A673 (cell line): ENCODE measurements at regions not wholly inside any gene's neighbourhood (a gene's known extent, or its start where the extent isn't known, plus 50 kb on each side); places are given as distances from the start of the nearest gene placed in this dataset.

ENCODE experiments used
- BruUV-seq: library from RNA; stranded (reverse); fragments of 400-500 nt; replicated peaks from 2 replicates; lab custom pipeline; 2021; lab: Mats Ljungman, UMichigan
- CTCF ChIA-PET: fragments of 300-600 bp; sonication (Branson Sonifier 250); formaldehyde crosslinking; loops from one replicate; lab custom pipeline; 2022; ENCODE audit warnings: antibody characterized with exemption; lab: Charles Lee
- POLR2A ChIA-PET: fragments of 300-600 bp; sonication (Branson Sonifier 250); formaldehyde crosslinking; loops from one replicate; lab custom pipeline; 2022; ENCODE audit warnings: antibody characterized with exemption; ENCODE audit not compliant: low non-redundant PET; lab: Charles Lee
- DNase-seq: peaks from one replicate; pipeline ENCODE4 v3.0.0-alpha.2; 2015; ENCODE audit warnings: low spot score
- H3K27ac ChIP-seq: fragments of 200-600 bp; sonication (generic); 2 replicates; pipeline ENCODE4 v1.5.1; 2016; ENCODE audit warnings: mixed run types, low read depth, mild to moderate bottlenecking, mixed read lengths, antibody characterized with exemption, low read length; ENCODE audit not compliant: poor library complexity, severe bottlenecking
- H3K27me3 ChIP-seq: fragments of 200-600 bp; sonication (generic); replicated peaks from 2 replicates; pipeline ENCODE4 v1.6.1; 2017; ENCODE audit warnings: mixed run types, low read depth, mild to moderate bottlenecking, mixed read lengths, antibody characterized with exemption, low read length; ENCODE audit not compliant: insufficient read depth, poor library complexity
- H3K36me3 ChIP-seq: fragments of 200-600 bp; sonication (generic); 2 replicates; pipeline ENCODE4 v1.6.1; 2016; ENCODE audit warnings: mixed run types, mild to moderate bottlenecking, mixed read lengths, antibody characterized with exemption, low read length; ENCODE audit not compliant: insufficient read depth, poor library complexity, severe bottlenecking
- H3K4me1 ChIP-seq: fragments of 200-600 bp; sonication (generic); 2 replicates; pipeline ENCODE4 v1.6.1; 2017; ENCODE audit warnings: mixed run types, mild to moderate bottlenecking, mixed read lengths, antibody characterized with exemption, low read length; ENCODE audit not compliant: insufficient read depth, poor library complexity, severe bottlenecking
- H3K4me3 ChIP-seq: fragments of 200-600 bp; sonication (generic); 2 replicates; pipeline ENCODE4 v1.5.1; 2016; ENCODE audit warnings: low read depth, mixed run types, mild to moderate bottlenecking, mixed read lengths, low read length; ENCODE audit not compliant: poor library complexity, severe bottlenecking
- H3K9me3 ChIP-seq: fragments of 200-600 bp; sonication (generic); 2 replicates; pipeline ENCODE4 v1.6.1; 2016; ENCODE audit warnings: mixed run types, low read depth, mild to moderate bottlenecking, mixed read lengths, antibody characterized with exemption, low read length; ENCODE audit not compliant: poor library complexity, severe bottlenecking
- CTCF ChIP-seq: fragments of 300-800, 200-600 bp; sonication (generic); conservative IDR thresholded peaks from 2 replicates; pipeline ENCODE4 v1.5.1; 2017; ENCODE audit warnings: low read depth, mild to moderate bottlenecking, antibody characterized with exemption, low read length, moderate library complexity, mixed read lengths
- EZH2 ChIP-seq: fragments of 200-600 bp; sonication (generic); IDR thresholded peaks from 2 replicates; pipeline ENCODE4 v1.6.1; 2017; ENCODE audit warnings: borderline replicate concordance, low read depth, mild to moderate bottlenecking, mixed read lengths, antibody characterized with exemption, low read length; ENCODE audit not compliant: poor library complexity, severe bottlenecking
- intact Hi-C: fragments of 100-400 bp; cut with micrococcal nuclease; formaldehyde crosslinking; loops from one replicate; pipeline ENCODE4 v1.10.0; 2022; ENCODE audit not compliant: unreplicated experiment

DNA sequence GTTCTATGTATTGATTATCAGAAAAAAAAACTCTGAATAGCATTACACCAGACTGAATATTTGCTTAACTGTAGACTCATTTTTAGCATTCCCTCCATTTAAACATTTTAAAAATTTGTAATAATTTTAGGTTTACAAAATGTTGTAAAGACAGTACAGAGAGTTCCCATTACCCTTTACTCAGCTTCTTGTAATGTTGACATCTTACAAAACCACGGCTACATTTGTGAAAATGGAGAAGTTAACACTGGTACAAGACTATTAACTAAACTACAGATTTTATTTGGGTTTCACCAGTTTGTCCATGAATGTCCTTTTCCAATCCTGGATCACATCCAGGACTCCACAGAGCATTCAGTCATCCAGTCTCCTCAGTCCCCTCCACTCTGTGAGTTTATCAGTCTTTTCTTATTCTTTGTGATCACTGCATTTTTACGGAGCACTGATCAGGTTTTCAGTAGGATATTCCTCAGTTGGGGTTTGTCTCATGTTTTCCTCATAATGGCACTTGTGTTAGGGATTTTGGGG lies 130.0 kb upstream of the EEPD1 start:
- no peaks in the 10 kb centered on the region for H3K9me3 ChIP-seq
- no peaks in the 10 kb centered on the region for H3K36me3 ChIP-seq
- H3K27me3 ChIP-seq = peaks cover 3% of the 10 kb centered on the region
- intact Hi-C loops = no loop called here
- CTCF ChIA-PET = no interaction called here
- no peak overlapping the region for H3K27ac ChIP-seq
- no peak overlapping the region for H3K4me3 ChIP-seq
- POLR2A ChIA-PET = no interaction called here
- no peak for TF ChIP-seq CTCF
- TF ChIP-seq EZH2 = no peak
- H3K4me1 ChIP-seq = no peaks in the 10 kb centered on the region
- DNase-seq = no peak
- no TSS peak for BruUV-seq

- no peaks in the 10 kb centered on the region for H3K9me3 ChIP-seq
- H3K36me3 ChIP-seq = no peaks in the 10 kb centered on the region
- BruUV-seq = no TSS peak
- peaks cover 7% of the 10 kb centered on the region for H3K27me3 ChIP-seq
- intact Hi-C loops = no loop called here
- no peak for DNase-seq
- H3K4me1 ChIP-seq = no peaks in the 10 kb centered on the region
- TF ChIP-seq CTCF (no peak), EZH2 (no peak)
- H3K4me3 ChIP-seq = no peak overlapping the region
- ChIA-PET POLR2A (no interaction called here), CTCF (no interaction called here)
- no peak overlapping the region for H3K27ac ChIP-seq
These were observed 127.9 kb upstream of the EEPD1 start for GRCh38 chr7:36025190-36025589.

- H3K36me3 ChIP-seq = no peaks in the 10 kb centered on the region
- H3K4me3 ChIP-seq = no peak overlapping the region
- intact Hi-C loops = no loop called here
- H3K4me1 ChIP-seq = no peaks in the 10 kb centered on the region
- ChIA-PET POLR2A (no interaction called here), CTCF (interaction anchor here (0.6 kb wide), 1 partner anchor 14 kb away, joined by 10 read pairs; no protein-coding TSS in a partner anchor)
- peaks cover 7% of the 10 kb centered on the region for H3K27me3 ChIP-seq
- BruUV-seq = no TSS peak
- no peak overlapping the region for H3K27ac ChIP-seq
- TF ChIP-seq CTCF (no peak), EZH2 (no peak)
- no peaks in the 10 kb centered on the region for H3K9me3 ChIP-seq
- DNase-seq = no peak
These were observed 123.7 kb upstream of the EEPD1 start for GRCh38 chr7:36029311-36029710.
